DND-41 (cell line): ENCODE measurements at regions not wholly inside any gene's neighbourhood (a gene's known extent, or its start where the extent isn't known, plus 50 kb on each side); places are given as distances from the start of the nearest gene placed in this dataset.

Source experiments
- ATAC-seq: fragments of 200-7000 bp; cut with Tn5 transposase; 3 replicates; pipeline ENCODE4 v1.9.1; 2021; ENCODE audit warnings: low read depth; ENCODE audit not compliant: insufficient read depth
- DNase-seq: peaks from one replicate; pipeline ENCODE4 v3.0.0-alpha.2; 2020
- H2AFZ ChIP-seq: 2 replicates; pipeline ENCODE4 v1.6.0; 2012; ENCODE audit warnings: low read depth, low read length
- H3K27ac ChIP-seq: 2 replicates; pipeline ENCODE4 v1.5.1; 2012; ENCODE audit warnings: low read length, inconsistent platforms
- H3K27me3 ChIP-seq: fragments of 200-600 bp; sonication (generic); 2 replicates; pipeline ENCODE4 v1.6.0; 2012; ENCODE audit warnings: low read length, mild to moderate bottlenecking, inconsistent platforms; ENCODE audit not compliant: insufficient read depth, poor library complexity
- H3K36me3 ChIP-seq: 2 replicates; pipeline ENCODE4 v1.5.1; 2012; ENCODE audit warnings: low read length, inconsistent platforms; ENCODE audit not compliant: insufficient read depth
- H3K4me1 ChIP-seq: 2 replicates; pipeline ENCODE4 v1.5.1; 2012; ENCODE audit warnings: mild to moderate bottlenecking, low read length; ENCODE audit not compliant: insufficient read depth
- H3K4me2 ChIP-seq: 2 replicates; pipeline ENCODE4 v1.6.0; 2012; ENCODE audit warnings: mild to moderate bottlenecking, moderate library complexity, low read length, inconsistent platforms; ENCODE audit not compliant: insufficient read depth
- H3K4me3 ChIP-seq, 2 experiments: fragments of 200-600 bp in 1 of 2; shearing (Covaris generic) in 1 of 2; 2 replicates each; pipeline ENCODE4 v1.5.1; 2012 to 2016; ENCODE audit warnings: inconsistent platforms in 2 of 2, low read length in 2 of 2, mild to moderate bottlenecking in 2 of 2, low read depth in 1 of 2, moderate library complexity in 1 of 2
- H3K79me2 ChIP-seq: 2 replicates; pipeline ENCODE4 v1.6.0; 2012; ENCODE audit warnings: low read length, inconsistent platforms; ENCODE audit not compliant: insufficient read depth
- H3K9ac ChIP-seq: 2 replicates; pipeline ENCODE4 v1.6.0; 2012; ENCODE audit warnings: low read depth, mild to moderate bottlenecking, inconsistent platforms, low read length, moderate library complexity
- H3K9me3 ChIP-seq: 2 replicates; pipeline ENCODE4 v1.5.1; 2012; ENCODE audit warnings: low read length, moderate library complexity, mild to moderate bottlenecking, inconsistent platforms; ENCODE audit not compliant: insufficient read depth, severe bottlenecking
- H4K20me1 ChIP-seq: 2 replicates; pipeline ENCODE4 v1.6.0; 2012; ENCODE audit warnings: low read length; ENCODE audit not compliant: insufficient read depth
- CTCF ChIP-seq: IDR thresholded peaks from 2 replicates; pipeline ENCODE4 v1.5.1; 2012; ENCODE audit warnings: borderline replicate concordance, low read length, moderate library complexity, mild to moderate bottlenecking; ENCODE audit not compliant: poor library complexity, severe bottlenecking; ENCODE audit errors: extremely low read depth
- EZH2 ChIP-seq: IDR thresholded peaks from 3 replicates; pipeline ENCODE4 v1.6.1; 2012; ENCODE audit warnings: borderline replicate concordance, low read depth, mild to moderate bottlenecking, moderate library complexity, low read length, inconsistent platforms; ENCODE audit not compliant: severe bottlenecking

- no peaks in the 10 kb centered on the region for H3K9me3 ChIP-seq
- no peak overlapping the region for H3K27ac ChIP-seq
- no peak overlapping the region for H3K9ac ChIP-seq
- H3K36me3 ChIP-seq, result no peaks in the 10 kb centered on the region
- peaks cover 8% of the 10 kb centered on the region for H3K27me3 ChIP-seq
- no peak overlapping the region for H2AFZ ChIP-seq
- no peaks in the 10 kb centered on the region for H3K4me1 ChIP-seq
- H3K79me2 ChIP-seq, result no peaks in the 10 kb centered on the region
- DNase-seq, result no peak
- no peak overlapping the region for H3K4me3 ChIP-seq
- no peak overlapping the region for H3K4me2 ChIP-seq
- no peaks in the 10 kb centered on the region for H4K20me1 ChIP-seq
- TF ChIP-seq EZH2, result no peak
- no peak for TF ChIP-seq CTCF
- ATAC-seq, result no peak
Measured at GRCh38 chr1:43011020-43011419, 52.4 kb upstream of the SLC2A1 start.

- H3K27ac ChIP-seq, result no peak overlapping the region
- no peak for ATAC-seq
Measured at GRCh38 chr1:43009274-43009673, 50.6 kb upstream of the SLC2A1 start.

GRCh38 chr1:43008115-43009060, 49.7 kb upstream of the SLC2A1 start:
- Histone ChIP-seq H3K79me2 (no peaks in the 10 kb centered on the region), H3K4me3 (no peak overlapping the region), H3K4me1 (no peaks in the 10 kb centered on the region), H3K9ac (no peak overlapping the region), H3K27me3 (peaks cover 6% of the 10 kb centered on the region), H2AFZ (no peak overlapping the region), H3K4me2 (no peak overlapping the region), H4K20me1 (no peaks in the 10 kb centered on the region), H3K36me3 (no peaks in the 10 kb centered on the region), H3K9me3 (no peaks in the 10 kb centered on the region), H3K27ac (no peak overlapping the region)
- DNase-seq, result no peak
- no peak for ATAC-seq
- TF ChIP-seq EZH2 (no peak), CTCF (no peak)

More at GRCh38 chr1:43009274-43009673, 50.6 kb upstream of the SLC2A1 start:
- Histone ChIP-seq H3K9ac (no peak overlapping the region), H3K36me3 (no peaks in the 10 kb centered on the region), H2AFZ (no peak overlapping the region), H3K4me1 (no peaks in the 10 kb centered on the region), H3K79me2 (no peaks in the 10 kb centered on the region), H3K4me2 (no peak overlapping the region), H3K9me3 (no peaks in the 10 kb centered on the region), H3K4me3 (no peak overlapping the region), H3K27me3 (peaks cover 8% of the 10 kb centered on the region), H4K20me1 (no peaks in the 10 kb centered on the region)
- no peak for DNase-seq
- TF ChIP-seq EZH2, result no peak
- no peak for TF ChIP-seq CTCF
